ENCODE measurements at regions not wholly inside any gene's neighbourhood (a gene's known extent, or its start where the extent isn't known, plus 50 kb on each side); places are given as distances from the start of the nearest gene placed in this dataset.

DNA sequence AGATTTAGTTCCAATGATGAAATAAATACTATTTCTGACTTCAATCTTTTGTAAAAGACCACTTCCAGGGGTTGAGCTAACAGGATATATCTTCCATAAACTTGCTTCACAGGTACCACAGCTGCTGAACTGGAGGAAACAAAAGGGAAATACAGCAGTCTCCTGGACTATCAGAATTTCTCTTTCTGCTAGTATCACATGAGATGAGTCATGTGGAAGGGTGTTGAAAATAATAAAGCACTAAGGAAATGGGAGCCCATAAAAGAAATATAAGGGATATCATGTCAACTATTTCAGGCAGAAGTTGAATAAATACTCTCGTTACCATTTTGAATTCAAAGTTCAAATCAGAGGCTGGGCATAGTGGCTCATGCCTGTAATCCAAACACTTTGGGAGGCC lies 250.3 kb upstream of the NFE2L3 start:
- no peak for FAIRE-seq

DNA sequence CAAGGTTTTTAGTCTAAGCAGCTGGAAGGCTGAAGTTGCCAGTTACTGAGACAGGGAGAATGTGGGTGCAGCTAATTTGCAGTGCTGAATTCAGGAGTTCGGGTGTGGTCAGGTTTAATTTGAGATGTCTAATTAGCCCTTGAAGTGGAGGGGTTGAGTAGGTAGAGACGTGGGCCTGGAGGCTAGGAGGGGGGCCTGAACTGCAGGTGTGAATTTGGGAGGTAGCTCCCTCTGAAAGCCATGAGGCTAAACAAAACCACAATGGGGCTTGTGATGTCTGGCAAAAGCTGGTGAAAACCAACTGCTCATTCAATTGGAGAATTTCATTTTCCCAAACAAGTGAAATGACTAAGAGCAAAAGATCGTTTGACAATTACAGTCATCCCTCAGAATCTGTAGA lies 246.0 kb upstream of the NFE2L3 start:
- FAIRE-seq, result no peak

DNA sequence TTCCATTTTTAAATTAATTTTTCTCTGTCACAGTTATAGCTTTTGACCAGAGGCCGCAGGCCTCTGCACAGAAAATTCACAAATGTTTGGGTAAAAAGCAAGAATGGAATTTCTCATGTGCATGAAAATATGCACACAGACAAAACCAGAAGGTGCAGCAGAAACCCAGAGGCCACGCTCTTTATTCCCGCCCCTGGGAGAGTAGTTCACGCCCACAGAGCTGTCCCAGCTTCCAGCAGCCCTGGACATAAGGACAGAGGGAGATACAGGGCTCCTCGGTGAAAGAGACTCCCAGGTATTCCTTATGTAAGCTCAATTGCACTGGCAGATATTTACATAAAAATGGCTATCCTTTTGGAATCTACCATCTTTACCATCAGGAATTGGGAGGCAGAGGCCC lies 245.2 kb upstream of the NFE2L3 start:
- FAIRE-seq, result no peak

DNA sequence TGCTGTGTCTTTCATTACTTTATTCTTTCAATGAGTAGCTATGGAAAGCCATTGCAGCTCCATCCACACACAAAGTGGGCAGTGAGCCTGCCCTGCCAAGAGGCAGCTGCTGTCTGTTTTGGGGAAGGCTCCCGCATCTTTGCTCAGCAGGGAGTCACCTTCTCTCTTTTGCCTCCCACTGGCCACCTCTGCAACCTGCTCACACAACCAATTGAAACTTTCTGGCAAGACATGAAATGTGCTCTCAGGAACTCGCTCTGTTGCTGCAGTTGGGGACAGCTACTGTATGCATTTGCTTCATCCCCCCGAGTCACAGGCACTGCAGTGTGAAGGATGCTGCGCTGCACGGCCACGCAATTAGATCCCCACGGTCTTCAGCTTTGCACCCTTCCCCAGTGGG lies 244.8 kb upstream of the NFE2L3 start:
- no peak for FAIRE-seq

DNA sequence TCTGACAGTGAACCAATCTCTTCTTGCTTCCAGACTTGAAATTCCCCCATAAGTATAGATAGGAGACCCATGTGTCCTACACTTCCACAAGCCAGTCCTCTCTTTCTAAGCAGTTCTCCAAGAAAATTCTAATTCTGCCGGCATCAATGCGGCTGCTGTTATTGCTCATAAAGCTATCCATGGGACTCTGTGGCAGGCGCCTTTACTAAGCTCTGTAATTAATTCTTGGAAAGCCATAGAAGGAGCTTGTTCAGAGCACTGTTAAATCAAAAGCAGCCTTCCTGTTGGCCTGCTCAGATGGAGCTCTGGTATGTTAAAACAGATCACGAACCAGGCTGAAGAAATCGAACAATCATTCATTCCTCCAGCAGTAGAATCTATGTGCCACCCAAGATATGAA lies 244.3 kb upstream of the NFE2L3 start:
- no peak for FAIRE-seq

DNA sequence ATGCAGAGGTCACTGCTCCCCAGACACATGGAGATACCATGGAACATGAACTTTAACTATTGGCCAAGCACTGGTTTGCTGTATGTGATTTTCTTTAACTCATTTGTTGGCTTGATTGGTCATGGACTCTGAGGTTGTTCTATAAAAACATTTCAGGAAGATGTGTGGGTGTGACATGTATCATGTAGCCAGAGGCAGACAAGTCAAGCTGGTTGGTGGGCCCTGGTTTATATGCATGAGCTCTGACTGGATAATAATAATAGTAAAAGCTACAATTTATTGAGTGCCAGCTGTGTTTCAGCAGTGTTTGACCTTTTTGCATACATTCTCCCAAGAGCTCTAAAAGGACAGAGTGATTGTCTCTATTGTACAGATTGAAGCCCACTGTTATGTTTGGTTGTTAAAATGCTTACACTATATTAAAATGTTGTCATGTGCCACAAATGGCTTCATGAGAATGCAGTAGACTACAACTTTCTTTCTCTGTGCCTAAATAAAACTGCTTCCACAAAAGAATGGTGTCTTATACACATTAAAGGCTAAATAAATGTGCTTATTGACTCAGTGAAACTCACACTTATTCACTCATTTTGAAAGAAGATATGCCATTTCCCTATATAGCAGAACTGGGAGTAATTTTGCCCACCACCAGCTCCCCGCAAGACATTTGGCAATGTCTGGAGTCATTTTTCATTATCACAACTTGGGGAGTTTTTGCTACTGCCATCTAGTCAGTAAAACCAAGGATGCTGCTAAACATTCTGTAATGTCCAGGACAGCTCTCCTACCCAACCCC lies 243.6 kb upstream of the NFE2L3 start:
- no peak for FAIRE-seq

DNA sequence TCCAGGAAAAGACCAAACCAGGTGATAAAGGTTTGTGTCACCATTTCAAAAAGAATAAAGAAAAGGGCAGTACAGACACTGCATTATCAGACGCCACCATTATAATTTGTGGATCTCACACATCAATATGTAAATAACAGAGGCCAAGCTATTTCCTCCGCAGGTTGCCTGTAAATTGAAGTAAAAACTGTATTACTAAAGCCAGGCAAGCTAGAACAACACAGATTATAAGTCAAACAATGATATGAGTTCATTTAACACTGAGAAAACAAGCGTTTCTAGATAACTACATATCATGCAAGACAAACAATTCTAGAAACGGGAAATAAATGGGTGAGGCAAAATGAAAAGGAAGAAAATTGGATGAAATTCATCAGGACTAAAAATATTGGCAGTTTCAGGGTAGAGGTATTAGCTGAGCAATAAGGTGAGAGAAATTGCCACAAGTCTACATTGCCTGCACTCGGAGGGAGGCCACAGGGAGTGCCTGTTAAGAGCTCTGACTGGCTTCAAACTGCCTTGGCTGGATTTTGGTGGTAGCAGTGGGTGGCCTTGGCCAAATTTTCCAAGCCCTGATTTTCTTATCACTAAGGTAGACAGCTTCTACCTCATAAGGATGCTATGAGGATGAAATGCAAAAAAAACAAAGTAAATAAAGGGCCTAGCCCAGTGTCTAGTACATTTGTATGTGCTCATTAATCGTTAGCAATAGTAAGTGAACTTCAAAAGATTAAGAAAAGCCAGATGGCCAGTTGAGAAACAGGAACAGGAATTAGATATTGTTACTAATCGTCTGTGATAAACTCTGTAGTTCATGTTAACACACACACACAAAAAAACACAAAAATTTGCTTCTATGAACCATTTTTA lies 240.0 kb upstream of the NFE2L3 start:
- no peak for FAIRE-seq

DNA sequence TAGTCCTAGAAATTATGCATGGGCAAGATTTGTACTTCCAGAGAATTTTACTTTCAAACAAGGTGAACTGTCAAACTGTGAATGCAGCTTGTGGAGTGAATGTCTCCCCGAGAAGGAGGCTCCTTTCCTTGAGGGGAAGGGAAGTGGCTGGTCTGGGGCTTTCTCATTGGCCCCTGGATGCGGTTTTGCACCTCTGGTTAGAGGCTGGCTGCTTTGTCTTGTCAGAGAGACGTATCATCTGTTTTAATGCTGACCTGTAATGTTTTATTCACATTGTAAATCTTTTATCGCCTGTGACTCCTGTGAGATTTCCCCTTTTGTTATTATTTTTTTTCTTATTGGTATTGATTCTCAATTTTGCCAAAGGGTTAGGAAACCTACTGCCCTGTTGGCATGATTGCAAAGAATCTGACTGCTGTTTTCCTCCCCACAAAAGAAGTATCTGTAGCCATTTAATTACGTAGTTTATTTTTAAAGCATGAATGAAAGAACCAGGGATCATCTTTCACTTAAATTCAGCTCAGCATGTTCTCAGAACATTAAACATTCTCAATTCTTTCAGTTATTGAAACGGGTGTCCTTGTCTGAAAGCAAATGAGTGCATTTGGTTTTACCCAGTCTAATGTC lies 238.3 kb upstream of the NFE2L3 start:
- FAIRE-seq, result no peak

DNA sequence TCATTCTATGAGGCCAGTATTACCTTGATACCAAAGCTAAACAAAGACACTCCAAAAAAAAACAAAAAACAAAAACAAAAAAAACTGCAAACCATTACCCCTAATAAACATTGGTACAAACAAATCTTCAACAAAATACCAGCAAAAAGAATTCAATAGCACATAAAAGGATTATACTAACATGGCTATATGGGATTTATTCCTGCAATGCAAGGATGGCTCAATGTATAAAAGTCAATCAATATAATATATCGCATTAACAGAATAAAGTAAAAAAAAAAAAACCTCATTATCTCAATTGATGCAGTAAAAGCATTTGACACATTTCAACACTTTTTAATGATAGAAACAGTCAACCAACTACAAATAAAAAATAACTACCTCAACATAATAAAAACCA lies 233.3 kb upstream of the NFE2L3 start:
- FAIRE-seq, result no peak

DNA sequence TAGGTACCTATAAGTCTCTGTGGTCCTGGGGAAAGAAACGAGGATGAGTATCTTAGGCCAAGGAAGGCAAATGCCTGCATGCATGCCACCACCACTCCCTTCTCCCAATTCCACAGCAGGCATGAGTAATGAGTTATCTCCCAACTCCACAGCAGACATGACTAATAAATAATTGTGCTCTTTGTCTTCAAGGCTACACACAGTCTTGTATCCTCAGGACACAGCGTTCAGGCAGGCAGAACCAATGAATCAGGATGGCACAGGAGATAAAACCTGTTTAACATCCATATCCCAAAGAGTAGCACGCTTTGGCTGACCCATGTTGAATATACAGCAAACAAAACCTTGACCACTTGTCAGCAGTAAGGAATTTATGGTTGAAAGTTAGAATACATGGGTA lies 229.7 kb upstream of the NFE2L3 start:
- FAIRE-seq, result no peak

DNA sequence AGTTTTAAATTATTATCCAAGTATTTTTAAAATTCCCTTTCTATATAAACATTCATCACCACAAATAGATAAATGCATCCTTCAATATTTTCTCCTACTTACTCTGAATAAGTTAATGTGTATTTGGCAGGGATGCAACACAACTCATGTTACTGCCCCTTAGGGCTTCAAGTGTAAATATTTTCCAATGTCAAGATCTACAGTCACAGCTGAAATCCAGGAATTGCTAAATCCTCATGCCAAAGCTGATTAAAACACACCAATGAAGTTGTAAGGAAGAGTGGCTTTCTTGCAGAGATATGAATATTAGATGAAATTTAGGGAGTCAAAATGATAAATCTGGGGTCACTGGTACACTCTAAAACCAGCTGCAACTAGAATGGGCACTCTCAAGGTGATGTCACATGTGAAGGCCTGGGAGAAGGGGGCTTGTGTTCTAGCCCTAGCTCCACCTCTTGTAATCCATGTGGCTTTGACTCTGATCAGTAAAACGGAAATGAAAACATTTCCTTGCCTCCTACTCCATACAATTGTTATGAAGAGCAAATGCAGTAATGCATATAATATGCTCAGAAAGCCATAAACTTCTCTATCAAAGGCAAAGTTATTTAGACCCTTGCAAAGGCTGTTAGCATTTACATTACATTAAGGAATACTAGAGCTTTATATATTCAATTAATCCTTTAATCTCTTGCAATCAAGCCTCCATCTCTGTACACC lies 228.1 kb upstream of the NFE2L3 start:
- FAIRE-seq, result no peak

DNA sequence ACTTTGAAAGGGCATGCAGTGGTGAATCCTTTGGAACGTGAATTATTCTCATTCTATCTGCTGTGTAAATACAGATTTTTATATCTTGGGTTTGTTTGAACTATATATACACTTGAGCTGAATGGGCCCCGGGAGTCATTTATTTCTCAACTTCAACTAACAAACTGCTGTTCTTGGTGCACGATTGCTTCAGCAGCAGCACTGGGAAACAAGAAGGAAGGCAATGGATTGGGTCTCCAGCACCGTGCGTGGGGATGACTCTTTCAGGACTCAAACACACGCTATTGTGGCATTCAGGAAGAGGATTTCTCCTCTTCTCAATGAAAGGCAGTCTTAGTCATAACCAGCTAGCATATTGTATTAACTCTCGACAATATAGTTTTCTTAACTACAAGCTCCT lies 226.0 kb upstream of the NFE2L3 start:
- no peak for FAIRE-seq

DNA sequence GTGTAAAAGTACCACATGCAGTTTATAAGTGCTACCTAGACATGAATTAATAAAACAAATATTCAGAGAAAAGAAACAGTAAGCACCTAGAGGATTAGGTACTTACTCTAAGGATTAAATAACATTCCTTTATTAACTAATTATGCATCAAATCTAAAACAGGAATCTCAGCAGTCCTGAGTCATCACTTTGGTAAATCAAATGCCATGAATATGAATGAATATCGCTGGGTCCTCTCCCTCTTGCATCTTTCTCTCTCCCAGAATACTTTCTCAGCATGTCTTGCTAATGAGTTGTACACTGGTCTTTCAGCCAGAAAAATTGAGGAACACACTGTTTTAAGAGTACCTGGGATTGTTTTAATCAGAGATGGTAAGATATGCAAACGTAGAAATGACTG lies 225.5 kb upstream of the NFE2L3 start:
- no peak for FAIRE-seq

DNA sequence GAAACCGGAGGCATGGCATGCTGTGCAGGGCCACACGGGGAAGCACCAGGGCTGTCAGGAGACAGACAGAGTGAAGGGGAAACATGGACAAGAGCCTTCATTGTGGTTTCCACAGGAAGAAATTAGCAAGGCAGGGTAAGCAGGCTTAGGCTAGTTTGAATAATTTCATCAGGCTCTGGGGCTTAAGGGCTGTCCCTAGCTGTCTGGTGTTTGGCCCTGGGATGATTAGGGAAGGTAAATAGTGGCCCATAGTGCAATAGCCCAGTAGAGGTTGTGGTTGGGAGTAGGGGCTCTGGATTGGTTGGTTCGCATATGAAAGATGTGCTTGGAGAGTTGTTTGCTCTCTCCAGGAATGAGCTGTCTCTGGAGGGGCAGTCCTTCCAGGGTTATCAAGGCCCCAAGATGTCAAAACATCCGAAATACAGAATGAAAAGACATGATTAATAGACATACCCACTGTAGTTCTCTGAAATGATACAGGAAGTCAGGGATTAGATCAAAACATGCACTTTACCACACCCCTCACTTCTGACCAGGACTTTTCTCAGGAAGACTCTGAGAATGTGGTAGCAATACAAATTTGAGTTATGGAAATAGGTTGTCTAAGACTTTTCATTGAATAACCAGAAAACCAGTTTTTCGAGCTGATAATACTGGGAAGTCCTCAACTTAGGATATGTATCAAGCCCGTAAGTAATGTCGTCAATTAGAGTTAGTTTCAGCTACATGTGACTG lies 224.9 kb upstream of the NFE2L3 start:
- no peak for FAIRE-seq

DNA sequence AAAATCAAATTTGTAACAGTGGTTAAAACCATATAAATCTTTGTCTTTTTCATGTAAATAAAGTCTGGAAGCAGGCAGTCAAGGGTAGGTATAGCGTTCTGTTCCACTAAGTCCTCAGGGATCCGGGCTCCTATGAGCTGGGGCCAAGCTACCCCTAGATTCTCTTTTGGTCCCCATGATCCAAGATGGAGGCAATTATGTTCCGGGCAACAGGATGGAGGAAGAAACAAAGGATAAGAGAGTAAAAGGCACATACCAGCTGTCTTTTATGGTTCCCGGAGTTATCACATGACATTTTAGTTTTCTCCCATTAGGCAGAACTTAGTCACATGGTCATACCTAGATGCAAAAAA lies 224.4 kb upstream of the NFE2L3 start:
- no peak for FAIRE-seq

DNA sequence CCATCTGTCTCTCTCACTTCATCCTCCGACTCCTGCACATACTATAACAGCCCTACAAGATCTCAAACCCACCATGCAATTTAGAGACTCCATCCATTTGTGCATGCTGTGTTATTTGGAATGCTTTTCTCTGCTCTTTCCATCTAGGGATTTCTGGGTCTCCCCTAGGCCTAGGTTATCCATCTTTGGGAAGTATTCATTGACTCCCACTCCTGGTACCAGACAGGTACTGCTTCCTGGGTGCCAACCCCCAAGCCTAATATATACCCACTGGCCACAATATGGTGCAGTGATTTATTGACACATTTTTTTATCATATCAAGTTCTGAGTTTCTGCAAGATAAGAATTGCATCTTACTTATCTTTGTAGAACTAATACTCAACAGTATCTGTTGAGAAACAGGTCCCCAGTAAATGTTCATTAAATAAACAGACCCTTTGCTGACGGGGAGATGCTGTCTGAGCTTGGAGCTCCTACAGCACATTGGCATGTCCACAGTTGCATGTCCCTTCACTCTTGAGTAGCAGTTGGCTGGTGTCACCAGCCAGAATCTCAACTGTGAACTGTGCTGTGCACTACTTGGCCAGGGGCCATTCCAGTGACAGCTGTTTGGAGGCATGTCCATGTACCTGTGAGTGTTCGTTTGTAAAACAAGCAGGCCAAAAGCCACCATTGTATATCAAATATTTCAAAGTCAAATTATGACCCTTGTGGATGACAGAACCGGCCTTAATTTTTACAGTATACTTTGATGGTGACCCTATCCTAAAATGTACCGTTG lies 223.3 kb upstream of the NFE2L3 start:
- FAIRE-seq, result no peak

DNA sequence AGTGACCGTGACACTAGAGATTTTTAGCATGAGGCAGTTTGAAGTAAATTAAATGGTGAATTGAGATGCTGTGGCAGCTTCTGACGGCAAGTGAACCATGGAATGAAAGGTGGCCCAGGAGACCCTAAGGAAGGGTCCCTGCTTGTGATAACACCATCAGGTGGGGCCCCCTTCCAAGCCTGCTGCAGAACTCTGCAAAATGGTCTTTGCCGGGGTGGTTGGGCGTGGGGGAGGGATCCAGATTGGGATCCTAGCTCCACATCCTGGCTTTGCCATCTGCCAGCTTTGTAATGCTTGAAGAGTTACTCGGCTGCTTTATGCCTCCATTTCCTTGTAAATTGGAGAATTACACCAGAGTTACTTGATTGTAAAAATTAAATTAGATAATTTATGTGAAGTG lies 222.6 kb upstream of the NFE2L3 start:
- no peak for FAIRE-seq

DNA sequence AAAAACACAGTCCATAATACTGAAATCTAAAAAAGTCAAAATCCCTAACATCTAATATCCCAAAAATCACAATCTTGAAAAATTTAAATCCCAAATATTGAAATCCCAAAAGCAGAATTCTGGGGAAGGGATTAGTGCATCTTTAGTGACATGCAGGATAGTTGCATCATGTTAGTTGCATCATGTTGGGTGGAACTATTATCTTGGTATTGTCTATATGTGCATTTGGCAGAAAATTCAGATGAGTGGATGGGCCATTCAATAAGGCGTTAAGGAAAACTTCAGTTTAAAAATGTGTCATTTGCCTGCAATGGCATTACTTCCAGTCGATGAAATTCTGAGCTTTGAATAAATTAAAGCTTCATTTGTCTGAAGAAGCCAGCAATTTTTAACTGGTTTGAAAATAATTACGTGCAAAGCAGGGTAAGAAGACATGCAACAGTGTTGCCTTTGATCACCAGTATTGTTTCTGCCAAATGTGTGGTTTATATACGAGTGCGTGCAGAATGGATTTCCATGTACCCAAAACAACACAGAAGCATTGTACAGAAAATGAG lies 221.4 kb upstream of the NFE2L3 start:
- FAIRE-seq, result no peak

DNA sequence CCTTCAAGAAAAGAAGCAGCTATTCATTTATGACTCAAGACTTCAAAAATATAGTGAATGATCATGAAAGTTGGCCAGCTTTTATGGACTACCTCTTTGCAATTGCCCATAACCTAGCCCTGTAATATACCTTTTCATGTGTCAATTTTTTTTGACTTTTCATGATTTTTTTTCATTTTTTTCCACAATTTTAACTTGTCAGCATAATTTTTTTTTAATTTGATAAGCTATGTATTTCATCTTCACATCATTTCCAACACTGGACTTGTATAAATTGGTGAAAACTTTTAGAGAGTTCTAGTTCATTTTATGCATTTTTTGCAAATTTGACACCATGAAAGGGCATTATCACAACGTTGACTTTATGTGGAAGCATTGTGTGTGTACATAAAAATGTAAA lies 220.8 kb upstream of the NFE2L3 start:
- no peak for FAIRE-seq

DNA sequence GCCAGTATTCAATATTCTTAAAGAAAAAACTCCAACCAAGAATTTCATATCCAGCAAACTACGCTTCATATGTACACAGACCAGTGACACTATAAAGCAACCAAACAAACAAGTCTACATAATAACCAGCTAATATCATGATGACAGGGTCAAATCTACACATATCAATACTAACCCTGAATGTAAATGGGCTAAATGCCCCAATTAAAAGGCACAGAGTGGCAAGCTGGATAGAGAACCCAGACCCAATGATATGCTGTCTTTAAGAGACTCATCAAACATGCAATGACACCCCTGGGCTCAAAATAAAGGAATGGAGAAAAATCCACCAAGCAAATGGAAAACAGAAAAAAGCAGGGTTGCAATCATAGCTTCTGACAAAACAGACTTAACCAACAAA lies 218.1 kb upstream of the NFE2L3 start:
- FAIRE-seq, result no peak

Measured in A204.1 (cell line).